H54 (cell line): ENCODE measurements at regions not wholly inside any gene's neighbourhood (a gene's known extent, or its start where the extent isn't known, plus 50 kb on each side); places are given as distances from the start of the nearest gene placed in this dataset.
"Not testable (repeated sequence)": the region's sequence is repeated elsewhere in the genome, so short reads cannot be mapped to it uniquely, and the experiment has no call there.

ENCODE experiments used
- DNase-seq: peaks from one replicate; pipeline ENCODE4 v3.0.0; 2011; ENCODE audit warnings: low spot score, mixed read lengths; ENCODE audit not compliant: insufficient read length
- FAIRE-seq: peaks from 3 replicates; lab custom pipeline; 2011; peaks lifted over from hg19 to GRCh38; lab: Jason Lieb, UNC
- POLR2A ChIP-seq: IDR thresholded peaks from 2 replicates; pipeline ENCODE4 v1.6.1; 2011; ENCODE audit warnings: low read depth, mild to moderate bottlenecking, low read length

- FAIRE-seq, result no peak
- DNase-seq, result no peak
- no peak for TF ChIP-seq POLR2A
Observed at GRCh38 chr20:48444249-48444648, 383.6 kb downstream of the PREX1 start.

DNA sequence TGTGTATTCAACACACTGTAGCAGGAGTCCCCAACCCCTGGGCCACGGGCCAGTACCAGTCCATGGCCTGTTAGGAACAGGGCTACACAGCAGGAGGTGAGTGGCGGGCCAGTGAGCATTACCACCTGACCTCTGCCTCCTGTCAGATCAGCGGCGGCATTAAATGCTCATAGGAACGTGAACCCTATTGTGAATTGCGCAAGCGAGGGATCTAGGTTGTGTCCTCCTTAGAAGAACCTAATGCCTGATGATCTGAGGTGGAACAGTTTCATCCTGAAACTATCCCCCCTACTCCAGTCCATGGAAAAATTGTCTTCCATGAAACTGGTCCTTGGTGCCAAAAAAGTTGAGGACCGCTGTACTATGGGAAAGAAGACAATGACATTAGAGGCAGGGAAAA, 386.9 kb downstream of the PREX1 start:
- no peak for DNase-seq
- TF ChIP-seq POLR2A, result no peak
- FAIRE-seq, result no peak

GRCh38 chr20:48440261-48440660, 387.5 kb downstream of the PREX1 start:
- DNase-seq, FAIRE-seq: not testable (repeated sequence)

GRCh38 chr20:48437146-48437545, 390.7 kb downstream of the PREX1 start:
- FAIRE-seq (no peak), DNase-seq (no peak)
- TF ChIP-seq POLR2A, result no peak

DNA sequence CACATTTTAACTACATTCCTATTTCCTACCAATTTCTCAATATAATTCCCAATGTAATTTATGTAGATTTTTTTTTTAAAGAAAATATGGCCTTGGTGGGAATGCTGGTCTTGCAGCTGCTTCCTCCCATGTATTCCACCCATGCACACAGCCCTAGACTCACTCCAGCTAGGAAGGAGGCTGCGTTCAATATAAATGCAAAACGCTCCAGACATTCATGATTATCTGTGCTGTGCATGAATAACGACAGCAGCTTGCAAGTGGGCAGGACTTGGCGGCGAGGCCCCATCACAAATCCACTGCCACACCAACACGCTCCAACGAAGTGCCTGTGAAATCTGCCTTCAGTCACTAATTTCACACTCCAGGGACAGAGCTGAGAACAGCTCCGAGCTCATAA, 391.2 kb downstream of the PREX1 start:
- not testable (repeated sequence) for DNase-seq, FAIRE-seq

DNA sequence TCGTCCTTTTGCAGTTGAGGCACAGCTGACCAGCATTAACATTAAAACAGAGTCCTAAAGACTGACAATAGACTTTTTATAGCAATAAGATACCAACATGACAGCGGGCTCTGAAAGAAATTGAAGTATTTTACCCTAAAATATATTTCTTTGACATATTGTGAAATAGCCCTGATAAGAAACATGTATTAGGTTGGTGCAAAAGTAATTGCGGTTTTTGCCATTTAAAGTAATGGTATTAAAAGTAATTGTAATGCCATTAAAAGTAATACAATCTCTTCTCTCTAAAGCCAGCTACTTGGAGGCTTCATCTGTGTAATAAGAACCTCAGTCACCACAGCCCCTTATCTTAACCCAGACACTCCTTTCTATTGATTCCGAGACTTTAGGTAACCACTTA, 394.6 kb downstream of the PREX1 start:
- FAIRE-seq (no peak), DNase-seq (no peak)
- TF ChIP-seq POLR2A, result no peak

- no peak for TF ChIP-seq POLR2A
- DNase-seq (no peak), FAIRE-seq (no peak)
Observed at GRCh38 chr20:48432494-48432832, 395.3 kb downstream of the PREX1 start.

DNA sequence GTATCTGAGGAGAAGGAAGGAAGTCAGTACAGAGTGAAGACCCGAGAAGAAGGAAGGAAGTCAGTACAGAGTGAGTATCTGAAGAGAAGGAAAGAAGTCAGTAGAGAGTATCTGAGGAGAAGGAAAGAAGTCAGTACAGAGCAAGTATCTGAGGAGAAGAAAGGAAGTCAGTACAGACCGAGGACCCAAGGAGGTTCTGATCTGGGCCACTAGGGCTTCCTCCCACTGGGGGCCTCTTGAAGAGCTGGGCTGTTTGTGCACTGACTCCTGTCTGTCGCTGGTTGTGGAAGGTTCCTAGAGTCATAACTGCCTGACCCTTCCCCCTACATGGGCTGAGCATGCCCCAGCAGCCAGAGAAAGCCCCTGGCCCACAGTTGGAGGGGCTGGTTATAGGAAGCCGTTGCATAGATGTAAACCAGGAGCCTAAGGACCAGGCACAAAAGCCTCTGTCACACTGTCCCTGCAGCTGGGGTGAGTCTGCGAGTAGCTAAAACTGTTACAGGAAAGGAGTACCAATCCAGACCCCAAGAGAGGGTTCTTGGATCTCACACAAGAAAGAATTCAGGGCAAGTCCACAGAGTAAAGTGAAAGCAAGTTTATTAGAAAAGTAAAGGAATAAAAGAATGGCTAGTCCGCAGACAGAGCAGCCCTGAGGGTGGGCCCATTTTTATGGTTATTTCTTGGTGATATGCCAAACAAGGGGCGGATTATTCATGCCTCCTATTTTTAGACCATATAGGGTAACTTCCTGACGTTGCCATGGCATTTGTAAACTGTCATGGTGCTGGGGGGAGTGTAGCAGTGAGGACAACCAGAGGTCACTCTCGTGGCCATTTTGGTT, 395.9 kb downstream of the PREX1 start:
- FAIRE-seq, result no peak
- DNase-seq, result no peak
- no peak for TF ChIP-seq POLR2A

DNA sequence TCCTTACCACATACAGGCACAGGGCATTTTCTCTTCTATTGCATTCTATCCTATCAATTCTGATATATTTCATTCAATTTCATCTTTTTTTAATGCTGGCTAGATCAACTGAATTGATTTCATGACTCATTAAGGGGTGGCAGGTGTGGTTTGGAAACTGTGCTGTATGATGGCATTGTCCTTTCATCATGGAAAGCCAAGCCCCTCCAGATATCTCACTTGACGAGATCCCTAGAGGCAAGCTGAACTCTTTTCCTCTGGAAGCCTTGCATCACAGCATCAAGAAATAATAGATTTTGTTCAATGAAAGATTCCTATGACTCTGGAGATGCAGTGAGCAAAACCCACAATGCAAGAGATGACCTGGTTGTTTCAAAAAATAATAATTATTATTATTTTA, 401.2 kb downstream of the PREX1 start:
- no peak for TF ChIP-seq POLR2A
- FAIRE-seq, result no peak
- DNase-seq, result no peak

DNA sequence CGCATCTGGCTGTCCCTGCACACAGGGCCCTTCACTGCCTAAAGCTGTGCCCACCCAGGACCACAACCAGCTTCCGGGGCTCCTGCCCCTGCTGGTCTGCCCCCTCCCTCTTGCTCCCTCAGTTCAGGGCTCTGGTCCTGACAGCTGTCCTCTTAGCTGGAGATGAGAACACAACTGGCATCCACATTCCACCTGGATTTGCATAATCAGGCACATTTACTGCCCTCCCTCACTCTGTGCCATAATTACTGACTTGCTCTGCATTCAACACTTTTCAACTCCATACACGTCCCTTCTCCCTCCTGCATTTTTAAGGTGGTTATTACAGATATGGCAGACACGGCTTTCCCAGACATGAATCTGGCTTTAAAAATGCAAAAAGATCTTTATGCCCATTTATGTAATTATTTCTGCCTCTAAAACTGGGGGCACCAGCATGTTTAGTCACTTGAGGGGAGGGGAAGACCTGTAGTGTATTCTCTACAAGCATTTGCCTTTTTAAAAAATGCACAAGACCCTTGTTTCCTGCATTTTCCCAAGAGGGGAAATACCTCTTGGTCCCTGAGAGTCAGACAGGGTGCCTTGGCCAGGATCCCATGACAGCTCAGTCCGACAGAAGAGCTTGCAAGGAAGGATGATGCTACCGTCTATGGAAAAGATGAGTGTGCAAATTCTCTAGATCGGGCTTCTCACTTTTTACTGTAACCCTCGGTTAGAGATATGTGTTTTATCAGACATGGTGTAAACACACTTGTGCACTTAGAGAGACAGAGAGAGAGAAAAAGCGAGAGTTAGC, 401.8 kb downstream of the PREX1 start:
- no peak for TF ChIP-seq POLR2A
- FAIRE-seq (no peak), DNase-seq (no peak)

- TF ChIP-seq POLR2A, result no peak
- FAIRE-seq (no peak), DNase-seq (no peak)
Observed at GRCh38 chr20:48425321-48425720, 402.5 kb downstream of the PREX1 start.

GRCh38 chr20:48422242-48422960, 405.4 kb downstream of the PREX1 start:
- no peak for FAIRE-seq
- DNase-seq, result no peak
- no peak for TF ChIP-seq POLR2A

- no peak for FAIRE-seq
- no peak for DNase-seq
- TF ChIP-seq POLR2A, result no peak
Observed at GRCh38 chr20:48421547-48421946, 406.3 kb downstream of the PREX1 start.

GRCh38 chr20:48420176-48420575, 407.6 kb downstream of the PREX1 start:
- DNase-seq, result no peak
- FAIRE-seq, result no peak

More at GRCh38 chr20:48420176-48420575, 407.6 kb downstream of the PREX1 start:
- TF ChIP-seq POLR2A, result no peak
